Epithelial cell of esophagus (primary cell): ENCODE measurements at regions not wholly inside any gene's neighbourhood (a gene's known extent, or its start where the extent isn't known, plus 50 kb on each side); places are given as distances from the start of the nearest gene placed in this dataset.

ENCODE experiments used
- DNase-seq: peaks from one replicate; pipeline ENCODE4 v3.0.0; 2010; ENCODE audit warnings: low read depth
- H3K4me3 ChIP-seq: 2 replicates; pipeline ENCODE4 v1.5.1; 2011; ENCODE audit warnings: mild to moderate bottlenecking, low read length, control low read depth
- TF ChIP-seq, protein P1 (sequence below): IDR thresholded peaks from 2 replicates; pipeline ENCODE4 v1.5.1; 2011; ENCODE audit warnings: low read depth, mild to moderate bottlenecking, low read length, control low read depth, inconsistent platforms; ENCODE audit not compliant: insufficient read depth; ENCODE audit errors: missing control alignments

DNA sequence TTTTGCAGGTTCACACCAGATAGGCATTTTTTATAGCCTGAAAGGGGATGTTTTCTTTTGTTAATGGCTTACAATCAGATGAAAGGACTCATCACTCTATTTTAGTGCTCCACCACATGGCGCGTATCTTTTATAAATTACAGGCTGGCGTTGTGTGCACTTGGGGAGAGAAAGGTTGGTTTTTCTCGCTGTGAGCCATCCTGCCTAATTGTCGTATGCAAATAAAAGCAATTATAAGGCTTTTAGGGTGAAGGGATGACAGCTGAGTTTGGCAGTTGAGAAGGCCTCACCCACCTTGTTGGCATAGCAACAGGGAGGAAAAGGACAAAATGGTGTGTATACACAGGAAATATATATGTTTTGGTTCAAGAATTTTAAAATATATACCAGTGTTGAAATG, 268.0 kb downstream of the NR2F2 start:
- TF ChIP-seq, protein P1, sequence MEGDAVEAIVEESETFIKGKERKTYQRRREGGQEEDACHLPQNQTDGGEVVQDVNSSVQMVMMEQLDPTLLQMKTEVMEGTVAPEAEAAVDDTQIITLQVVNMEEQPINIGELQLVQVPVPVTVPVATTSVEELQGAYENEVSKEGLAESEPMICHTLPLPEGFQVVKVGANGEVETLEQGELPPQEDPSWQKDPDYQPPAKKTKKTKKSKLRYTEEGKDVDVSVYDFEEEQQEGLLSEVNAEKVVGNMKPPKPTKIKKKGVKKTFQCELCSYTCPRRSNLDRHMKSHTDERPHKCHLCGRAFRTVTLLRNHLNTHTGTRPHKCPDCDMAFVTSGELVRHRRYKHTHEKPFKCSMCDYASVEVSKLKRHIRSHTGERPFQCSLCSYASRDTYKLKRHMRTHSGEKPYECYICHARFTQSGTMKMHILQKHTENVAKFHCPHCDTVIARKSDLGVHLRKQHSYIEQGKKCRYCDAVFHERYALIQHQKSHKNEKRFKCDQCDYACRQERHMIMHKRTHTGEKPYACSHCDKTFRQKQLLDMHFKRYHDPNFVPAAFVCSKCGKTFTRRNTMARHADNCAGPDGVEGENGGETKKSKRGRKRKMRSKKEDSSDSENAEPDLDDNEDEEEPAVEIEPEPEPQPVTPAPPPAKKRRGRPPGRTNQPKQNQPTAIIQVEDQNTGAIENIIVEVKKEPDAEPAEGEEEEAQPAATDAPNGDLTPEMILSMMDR = no peak
- no peak for DNase-seq
- H3K4me3 ChIP-seq = no peak overlapping the region

DNA sequence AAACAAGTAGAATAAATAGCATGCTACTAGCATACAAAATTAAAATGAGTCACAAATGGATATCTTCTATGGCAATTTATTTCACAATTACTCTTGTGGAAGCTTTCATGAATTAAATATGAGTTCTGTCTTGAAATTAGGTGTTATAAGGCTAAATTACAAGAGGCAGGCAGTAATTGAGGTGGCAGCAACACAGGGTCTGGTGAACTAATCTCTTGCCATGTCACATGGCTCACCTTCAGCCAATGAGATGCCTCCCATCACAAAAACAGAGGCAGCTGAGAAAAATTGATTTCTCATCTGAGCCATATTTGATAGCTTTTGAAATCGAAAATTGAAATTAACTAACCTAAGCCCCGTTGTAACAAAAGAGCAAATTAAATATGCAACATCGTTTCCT, 268.8 kb downstream of the NR2F2 start:
- DNase-seq = no peak
- TF ChIP-seq, protein P1 = no peak
- H3K4me3 ChIP-seq = no peak overlapping the region

DNA sequence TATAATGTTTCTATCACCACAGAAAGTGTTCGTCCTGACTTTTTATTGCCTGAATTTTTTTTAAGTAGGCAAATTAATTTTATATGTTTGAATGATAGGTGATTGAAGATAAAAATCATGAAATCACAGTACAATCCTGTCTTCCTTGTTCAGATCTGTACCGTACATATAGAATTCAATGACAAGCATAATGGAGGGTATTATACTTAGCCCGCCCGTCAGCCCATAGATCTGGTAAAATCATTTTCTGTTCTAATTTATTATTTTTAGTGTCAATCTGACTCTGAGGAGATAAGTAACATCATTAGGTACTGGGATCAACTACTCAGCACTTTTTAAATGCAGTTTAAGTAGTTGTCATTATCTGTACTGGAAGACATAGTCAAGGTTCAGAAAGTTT, 269.9 kb downstream of the NR2F2 start:
- H3K4me3 ChIP-seq = no peak overlapping the region
- DNase-seq = no peak
- TF ChIP-seq, protein P1 = no peak

DNA sequence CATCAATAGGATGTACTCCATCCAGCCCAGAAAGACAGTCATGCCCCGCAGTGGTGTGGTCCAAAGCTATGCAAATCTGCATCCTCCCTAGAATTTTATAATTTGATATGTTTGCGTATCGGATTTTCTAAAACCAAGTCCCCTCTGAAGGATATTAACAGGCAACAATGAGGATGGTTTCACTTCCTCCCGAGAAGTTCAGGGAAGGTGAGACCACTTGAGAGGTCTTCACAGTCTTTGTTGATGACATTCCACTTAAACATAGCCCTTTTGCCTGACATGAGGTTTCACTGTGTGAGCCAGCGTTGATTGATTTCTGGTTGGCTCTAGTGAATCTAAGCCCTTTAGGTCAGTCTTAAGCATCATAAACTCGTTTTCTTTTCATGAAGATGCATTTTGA, 276.1 kb downstream of the NR2F2 start:
- TF ChIP-seq, protein P1 = no peak
- no peak for DNase-seq
- no peak overlapping the region for H3K4me3 ChIP-seq

DNA sequence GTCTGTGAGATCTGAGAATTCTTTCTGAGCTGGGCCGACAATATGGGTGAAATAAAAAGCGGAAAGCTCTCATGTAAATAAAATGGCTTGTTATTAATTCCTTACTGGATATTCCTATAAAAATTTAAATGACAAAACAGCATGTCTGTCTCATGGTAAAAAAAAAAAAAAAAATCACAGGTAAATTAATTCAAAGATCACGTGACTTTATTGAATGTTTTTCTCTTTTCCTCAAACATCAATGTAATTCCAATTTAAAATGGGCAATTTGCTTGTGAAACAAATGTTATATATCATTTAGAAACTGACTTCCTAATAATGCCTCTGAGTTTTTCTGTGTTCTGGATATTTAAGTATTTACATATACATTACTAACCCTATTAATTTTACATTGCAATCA, 280.3 kb downstream of the NR2F2 start:
- no peak for DNase-seq
- TF ChIP-seq, protein P1 = no peak
- no peak overlapping the region for H3K4me3 ChIP-seq

DNA sequence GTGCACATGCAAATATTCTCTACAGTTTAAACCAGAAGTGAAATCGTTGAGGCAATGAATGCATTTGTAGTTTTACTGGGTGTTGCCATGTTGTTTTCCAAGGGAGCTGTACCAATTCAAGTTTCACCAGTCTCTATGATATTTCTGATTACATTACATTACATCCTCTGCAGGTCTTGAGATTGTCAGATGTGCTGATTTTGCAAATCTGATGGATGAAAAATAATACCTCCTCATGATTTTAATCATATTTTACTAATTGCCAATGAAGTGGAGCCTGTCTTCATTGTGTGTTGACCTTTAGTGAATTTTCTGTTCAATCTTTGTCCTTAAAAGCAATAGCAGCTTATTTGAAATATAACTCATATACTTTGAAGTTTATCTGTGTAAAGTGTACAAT, 282.4 kb downstream of the NR2F2 start:
- no peak for DNase-seq
- TF ChIP-seq, protein P1 = no peak
- H3K4me3 ChIP-seq = no peak overlapping the region

DNA sequence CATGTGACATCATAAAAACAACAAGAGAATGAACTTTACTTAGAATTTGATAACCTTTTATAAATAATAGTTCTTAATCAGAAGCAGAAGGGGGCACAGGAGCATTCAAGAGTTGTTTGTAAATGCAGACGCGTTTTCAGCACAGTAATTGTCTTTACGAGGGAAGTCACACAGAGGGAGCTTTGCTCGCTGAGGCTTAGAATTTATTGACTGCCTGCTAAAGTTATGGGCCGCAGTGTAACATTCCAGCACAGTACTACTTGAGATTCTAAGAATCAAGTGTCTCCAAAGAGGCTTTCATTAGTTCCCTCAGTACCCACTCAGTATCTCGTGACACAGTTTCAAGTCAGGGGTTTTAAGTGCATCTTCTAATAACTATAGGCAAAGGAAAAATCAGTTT, 288.7 kb downstream of the NR2F2 start:
- H3K4me3 ChIP-seq = no peak overlapping the region
- TF ChIP-seq, protein P1 = no peak
- no peak for DNase-seq
